HG03108 (cell line): ENCODE measurements at regions not wholly inside any gene's neighbourhood (a gene's known extent, or its start where the extent isn't known, plus 50 kb on each side); places are given as distances from the start of the nearest gene placed in this dataset.
"Not testable (repeated sequence)": the region's sequence is repeated elsewhere in the genome, so short reads cannot be mapped to it uniquely, and the experiment has no call there.

Experiments used
- ATAC-seq: cut with Tn5 transposase; IDR thresholded peaks from one replicate; pipeline ENCODE4 v1.9.1; 2021; ENCODE audit warnings: moderate library complexity; ENCODE audit not compliant: unreplicated experiment

- no peak for ATAC-seq
Measured at GRCh38 chr5:135160036-135160675, 126.1 kb upstream of the PITX1 start.

GRCh38 chr5:135159626-135160025 lies 125.6 kb upstream of the PITX1 start:
- ATAC-seq: no peak

DNA sequence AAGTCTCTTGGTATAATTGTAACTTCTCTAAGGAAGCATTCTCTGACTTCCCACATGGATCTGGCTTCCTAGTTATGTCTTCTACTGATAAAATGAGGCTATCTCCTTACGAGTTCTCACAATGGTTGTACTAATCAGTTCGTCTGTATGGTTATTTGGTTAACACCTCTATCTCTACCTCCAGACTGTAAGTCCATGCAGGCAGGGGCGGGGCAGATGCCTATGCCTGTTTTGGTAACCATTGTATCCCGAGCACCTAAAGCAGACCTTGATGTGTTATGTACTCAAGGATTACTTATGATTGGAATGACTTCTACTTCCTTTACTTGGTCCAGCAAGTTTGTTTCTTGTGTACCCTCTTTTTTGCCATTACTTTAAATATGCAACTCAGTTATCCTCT lies 125.0 kb upstream of the PITX1 start:
- no peak for ATAC-seq

GRCh38 chr5:135158314-135158697 lies 124.3 kb upstream of the PITX1 start:
- no peak for ATAC-seq

DNA sequence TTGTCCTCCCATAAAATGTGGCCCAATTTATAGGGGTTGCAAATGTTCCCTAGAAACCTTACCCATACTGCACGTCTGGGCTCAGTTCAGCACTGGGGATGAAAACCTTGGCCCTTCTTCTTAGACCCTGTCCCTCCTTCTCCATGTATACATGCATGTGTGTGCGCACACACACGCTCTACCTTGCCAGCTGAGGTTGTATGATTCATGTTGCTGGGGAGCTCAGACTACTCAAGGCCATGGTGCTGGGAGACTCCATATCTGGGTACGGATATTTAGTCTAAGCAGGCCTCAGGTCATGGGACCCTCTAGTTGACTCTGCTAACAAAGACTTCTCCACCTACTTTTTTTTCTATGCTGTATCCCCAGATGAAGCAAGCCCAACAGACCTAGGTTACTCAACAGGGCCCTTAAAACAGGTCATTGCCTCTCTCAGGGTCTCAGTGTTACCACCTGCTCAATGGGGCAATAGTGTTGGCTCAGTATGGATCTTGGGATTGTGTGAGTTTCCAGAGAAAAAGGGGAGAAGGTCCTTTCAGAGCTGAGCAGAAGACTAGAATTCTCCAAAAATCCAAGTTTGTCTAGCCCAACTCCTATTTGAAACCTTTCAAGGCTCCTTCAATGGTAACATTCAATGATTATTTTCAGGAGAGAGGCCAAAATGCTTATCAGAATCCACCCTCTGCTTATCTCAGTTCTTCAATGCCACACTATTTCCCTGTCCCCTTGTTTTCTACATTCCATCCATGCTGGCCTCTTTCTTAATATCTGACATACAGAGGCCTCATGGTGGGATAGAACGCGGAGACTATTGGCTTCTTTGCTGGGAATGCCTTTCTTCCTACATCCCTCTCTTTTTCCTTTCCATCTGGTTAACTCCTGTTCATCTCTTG lies 123.6 kb upstream of the PITX1 start:
- ATAC-seq: no peak

DNA sequence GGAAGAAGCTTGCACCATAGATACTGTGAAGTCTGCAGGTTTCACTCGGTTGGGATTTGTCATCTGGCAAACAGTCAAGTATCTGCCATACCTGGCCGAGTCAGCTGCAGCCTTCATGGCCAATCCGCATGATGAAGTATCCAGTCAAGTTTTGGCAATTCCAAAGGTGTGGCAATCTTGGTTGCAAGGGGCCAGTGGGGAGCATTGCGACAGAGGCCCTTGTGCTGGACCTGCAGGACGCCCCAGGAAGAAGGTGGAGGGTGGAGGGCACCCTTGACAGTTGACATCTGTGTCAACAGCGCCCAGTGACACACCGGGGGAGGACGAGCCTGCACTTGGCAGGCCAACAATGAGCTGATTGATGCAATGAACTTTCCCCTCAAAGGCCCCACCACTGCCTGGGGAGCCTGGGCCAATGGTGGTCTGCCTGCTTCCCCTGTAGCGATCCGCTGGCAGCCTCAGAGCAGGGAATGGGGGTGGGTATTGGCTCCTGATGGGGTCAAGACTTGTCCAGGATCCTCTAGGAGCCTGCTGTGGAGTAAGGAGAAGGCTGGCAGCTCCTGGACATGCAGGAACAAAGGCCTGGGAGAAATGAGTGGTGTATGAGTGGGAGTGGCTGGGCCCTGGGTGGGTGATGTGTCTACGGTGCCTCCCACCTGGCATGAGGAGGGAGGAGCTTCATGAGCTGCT lies 122.8 kb upstream of the PITX1 start:
- no peak for ATAC-seq

GRCh38 chr5:135156337-135156714 lies 122.3 kb upstream of the PITX1 start:
- ATAC-seq: no peak

DNA sequence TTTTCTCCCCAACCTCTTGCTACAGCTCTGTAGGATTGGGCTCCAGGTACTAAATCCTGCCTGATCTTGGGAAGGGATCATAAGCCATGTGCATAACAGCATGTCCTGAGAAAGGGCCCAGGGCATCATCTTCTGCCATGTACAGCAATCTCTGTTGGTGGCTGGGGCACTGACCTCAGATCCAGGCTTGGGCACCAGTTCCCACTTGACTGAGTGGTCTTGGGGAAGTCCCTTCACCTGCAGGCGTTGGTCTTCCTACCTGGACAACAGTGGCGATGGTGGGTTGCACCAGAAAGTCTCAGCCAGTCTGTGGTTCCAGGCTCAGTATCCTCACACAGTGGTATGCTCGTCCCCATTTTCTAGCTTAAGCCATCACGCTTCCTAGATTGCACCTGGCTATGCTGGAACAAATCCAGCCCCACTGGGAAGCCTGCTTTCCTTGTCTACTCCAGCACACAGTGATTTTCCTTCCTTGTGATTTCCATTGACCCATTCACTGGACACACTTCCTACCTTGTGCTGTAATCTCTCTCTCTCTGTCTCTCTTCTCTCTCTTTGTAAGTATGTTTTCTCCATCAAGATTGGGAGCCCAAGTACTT lies 121.7 kb upstream of the PITX1 start:
- ATAC-seq: no peak

GRCh38 chr5:135154961-135155360 lies 120.9 kb upstream of the PITX1 start:
- ATAC-seq: no peak

- no peak for ATAC-seq
Measured at GRCh38 chr5:135154197-135154596, 120.2 kb upstream of the PITX1 start.

GRCh38 chr5:135153661-135154060 lies 119.6 kb upstream of the PITX1 start:
- ATAC-seq: no peak

DNA sequence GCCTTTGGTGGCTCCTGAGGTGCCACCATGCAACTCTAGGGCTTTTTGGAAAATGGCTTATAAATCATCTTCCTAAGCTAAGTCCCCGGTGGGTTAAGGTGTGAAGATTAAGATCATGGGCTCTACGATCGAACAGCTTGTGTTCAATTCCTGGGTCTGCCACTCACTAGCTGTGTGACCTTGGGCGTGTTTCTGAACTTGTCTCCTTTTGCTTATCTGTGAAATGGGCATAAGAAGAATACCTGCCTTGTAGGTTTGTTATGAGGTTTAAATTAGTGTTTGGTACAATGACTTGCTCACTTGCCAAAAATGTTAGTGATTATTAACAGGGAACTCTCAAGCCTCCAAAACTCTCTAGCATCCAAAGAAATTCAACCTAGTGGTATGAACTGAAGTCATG lies 119.2 kb upstream of the PITX1 start:
- no peak for ATAC-seq

DNA sequence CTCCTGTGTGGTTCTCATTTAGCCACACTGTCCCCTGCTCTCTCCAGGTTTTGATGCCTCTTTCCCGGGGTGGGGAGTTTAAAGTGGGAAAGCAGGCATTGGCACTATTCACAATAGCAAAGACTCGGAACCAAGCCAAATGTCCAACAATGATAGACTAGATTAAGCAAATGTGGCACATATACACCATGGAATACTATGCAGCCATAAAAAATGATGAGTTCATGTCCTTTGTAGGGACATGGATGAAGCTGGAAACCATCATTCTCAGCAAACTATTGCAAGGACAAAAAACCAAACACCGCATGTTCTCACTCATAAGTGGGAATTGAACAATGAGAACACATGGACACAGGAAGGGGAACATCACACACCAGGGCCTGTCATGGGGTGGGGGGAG lies 117.6 kb upstream of the PITX1 start:
- not testable (repeated sequence) for ATAC-seq

- no peak for ATAC-seq
Measured at GRCh38 chr5:135151256-135151655, 117.2 kb upstream of the PITX1 start.

- ATAC-seq: no peak
Measured at GRCh38 chr5:135150767-135151166, 116.7 kb upstream of the PITX1 start.

DNA sequence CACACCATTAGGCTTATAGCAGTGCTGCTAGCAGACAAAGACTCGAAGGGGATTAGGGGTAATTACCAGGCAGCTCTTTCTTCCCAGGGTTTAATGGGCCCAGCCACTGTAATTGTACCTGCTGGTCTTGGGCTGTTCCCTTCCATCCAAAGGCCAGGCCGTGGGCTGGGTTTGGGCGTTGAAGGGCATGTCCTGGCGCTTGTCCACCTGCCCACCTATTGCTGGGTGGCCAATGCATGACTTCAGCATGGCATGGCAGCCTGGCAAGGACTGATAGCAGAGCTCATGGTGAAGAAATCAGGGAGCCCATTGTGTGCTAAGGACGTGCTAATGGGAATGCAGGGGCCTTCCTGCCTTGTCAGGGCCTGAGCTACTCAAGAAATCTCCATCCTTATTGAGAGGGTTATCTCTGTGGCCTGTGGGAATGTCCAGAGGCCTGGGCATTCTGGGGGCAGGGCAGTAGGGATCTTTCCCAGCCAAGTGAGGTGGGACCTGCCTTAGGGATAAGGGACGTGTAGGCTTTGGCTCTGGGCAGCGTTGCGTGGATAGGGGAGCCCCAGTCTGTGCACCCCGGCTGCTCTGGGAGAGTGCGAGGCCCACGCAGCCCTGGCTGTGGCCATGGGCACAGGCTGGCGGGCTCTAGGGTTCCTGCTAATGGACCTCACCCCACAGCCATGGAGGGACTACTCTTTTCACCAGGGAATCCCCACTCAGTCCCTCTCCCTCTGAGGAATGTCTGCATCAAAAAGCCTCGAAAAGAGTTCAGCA lies 116.1 kb upstream of the PITX1 start:
- ATAC-seq: no peak

DNA sequence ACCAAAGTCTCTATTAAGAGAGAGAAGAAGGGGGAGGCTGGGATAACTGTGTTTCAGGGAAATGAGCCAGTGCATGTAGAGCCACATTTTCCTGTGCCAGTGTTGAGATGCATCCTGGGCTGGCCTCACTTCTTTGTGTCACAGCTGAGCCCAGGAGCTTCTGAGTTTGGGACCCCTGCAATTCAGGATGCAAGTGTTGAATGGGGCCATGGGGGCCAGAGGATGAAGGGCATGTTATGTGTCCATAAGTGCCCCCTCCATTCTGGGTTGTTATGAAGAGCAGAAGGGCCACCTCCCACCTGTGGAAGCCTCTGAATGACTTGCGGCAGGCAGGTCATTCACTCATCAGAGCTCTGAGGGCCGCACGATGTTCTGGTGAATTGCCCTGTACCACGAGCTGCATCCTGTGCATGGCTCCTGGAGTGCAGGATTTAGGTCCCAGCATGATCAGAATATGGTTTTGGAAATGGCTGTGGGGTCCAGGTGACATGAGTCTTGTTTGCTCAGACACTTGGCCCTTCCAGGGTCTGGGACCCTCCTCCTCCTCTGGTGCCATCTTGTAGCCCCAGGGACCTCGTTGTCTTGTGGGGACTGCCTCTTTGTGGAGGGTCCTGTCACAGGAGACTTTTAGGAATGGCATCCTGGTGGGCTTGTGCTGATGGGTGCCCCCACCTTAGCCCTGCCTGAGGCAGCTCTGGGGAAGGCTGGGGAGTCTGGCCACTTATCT lies 115.4 kb upstream of the PITX1 start:
- ATAC-seq: no peak

GRCh38 chr5:135147294-135148090 lies 113.5 kb upstream of the PITX1 start:
- ATAC-seq: no peak

DNA sequence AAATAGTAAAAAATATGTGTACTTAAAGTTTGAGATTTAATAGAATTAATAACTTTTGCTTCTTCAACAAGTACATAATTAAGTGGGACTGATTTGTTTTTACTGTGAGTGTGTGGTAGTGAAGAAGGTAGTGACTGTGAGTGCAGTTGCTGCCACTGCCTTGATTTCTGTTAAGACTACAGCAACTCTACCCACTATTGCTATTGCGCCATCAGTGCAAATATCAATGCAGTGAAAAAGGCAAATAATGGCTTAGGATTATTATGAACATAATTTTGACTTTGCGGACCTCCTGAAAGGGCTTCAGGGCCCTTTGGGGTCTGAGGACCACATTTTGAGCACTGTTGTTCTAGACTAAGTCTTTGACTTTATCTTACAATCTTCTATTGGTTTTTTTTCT lies 112.0 kb upstream of the PITX1 start:
- ATAC-seq: no peak
